Natural killer cell (primary cell): ENCODE measurements at regions not wholly inside any gene's neighbourhood (a gene's known extent, or its start where the extent isn't known, plus 50 kb on each side); places are given as distances from the start of the nearest gene placed in this dataset.
"Not testable (repeated sequence)": the region's sequence is repeated elsewhere in the genome, so short reads cannot be mapped to it uniquely, and the experiment has no call there.

ENCODE experiments used
- ATAC-seq, 3 donors: fragments of 150-1000 bp in 2 of 3; fragments of 200-7000 bp in 1 of 3; cut with Tn5 transposase; 1 replicate in 1 of 3; 2 replicates in 2 of 3; pipeline ENCODE4 v1.10.0; 2021; ENCODE audit warnings: mild to moderate bottlenecking in 2 of 3, moderate library complexity in 2 of 3
- DNase-seq, 2 donors: peaks; one replicate each; pipeline versions ENCODE4 v3.0.0 to v3.0.0-alpha.2; 2013 to 2021; ENCODE audit warnings: mixed read lengths in 1 of 2
- H3K27ac ChIP-seq: one replicate; pipeline ENCODE4 v1.5.1; 2013; ENCODE audit warnings: mild to moderate bottlenecking, low read length
- H3K27me3 ChIP-seq: one replicate; pipeline ENCODE4 v1.6.1; 2013; ENCODE audit warnings: low read length; ENCODE audit not compliant: control insufficient read depth, insufficient read depth
- H3K36me3 ChIP-seq: one replicate; pipeline ENCODE4 v1.6.1; 2013; ENCODE audit warnings: low read length; ENCODE audit not compliant: control insufficient read depth, insufficient read depth
- H3K4me1 ChIP-seq: one replicate; pipeline ENCODE4 v1.6.1; 2013; ENCODE audit warnings: low read length; ENCODE audit not compliant: control insufficient read depth, insufficient read depth
- H3K4me3 ChIP-seq: one replicate; pipeline ENCODE4 v1.5.1; 2013; ENCODE audit warnings: low read length
- H3K9me3 ChIP-seq: one replicate; pipeline ENCODE4 v1.6.1; 2013; ENCODE audit warnings: low read length; ENCODE audit not compliant: control insufficient read depth, insufficient read depth
- H3K27ac Mint-ChIP-seq, 2 donors: one replicate each; pipeline ENCODE4 v1.8.0; 2022; ENCODE audit warnings: mild to moderate bottlenecking in 2 of 2, mixed read lengths in 2 of 2, moderate library complexity in 1 of 2
- H3K27me3 Mint-ChIP-seq, 2 donors: one replicate each; pipeline ENCODE4 v1.8.0; 2022; ENCODE audit warnings: low read depth in 2 of 2, mixed read lengths in 2 of 2
- H3K36me3 Mint-ChIP-seq: one replicate; pipeline ENCODE4 v1.8.0; 2022; ENCODE audit warnings: mixed read lengths
- H3K4me1 Mint-ChIP-seq, 2 donors: one replicate each; pipeline ENCODE4 v1.8.0; 2022; ENCODE audit warnings: mixed read lengths in 2 of 2
- H3K4me3 Mint-ChIP-seq: one replicate; pipeline ENCODE4 v1.8.0; 2022; ENCODE audit warnings: mild to moderate bottlenecking, moderate library complexity, mixed read lengths
- H3K9me3 Mint-ChIP-seq, 2 donors: one replicate each; pipeline ENCODE4 v1.8.0; 2022; ENCODE audit warnings: mixed read lengths in 2 of 2
- WGBS: methylation state at CpG from one replicate; pipeline ENCODE4 v1.1.7; 2013; ENCODE audit warnings: missing lambda C conversion rate; ENCODE audit not compliant: insufficient coverage; 5-methylcytosine and 5-hydroxymethylcytosine counted together
- intact Hi-C: fragments of 100-400 bp; cut with micrococcal nuclease; formaldehyde crosslinking; loops from one replicate; pipeline ENCODE4 v1.14.2; 2022
- TF ChIP-seq, protein P1 (sequence below): fragments of 200-600 bp; IDR thresholded peaks from one replicate; pipeline ENCODE4 v1.8.0; 2022; ENCODE audit warnings: antibody characterized with exemption

DNA sequence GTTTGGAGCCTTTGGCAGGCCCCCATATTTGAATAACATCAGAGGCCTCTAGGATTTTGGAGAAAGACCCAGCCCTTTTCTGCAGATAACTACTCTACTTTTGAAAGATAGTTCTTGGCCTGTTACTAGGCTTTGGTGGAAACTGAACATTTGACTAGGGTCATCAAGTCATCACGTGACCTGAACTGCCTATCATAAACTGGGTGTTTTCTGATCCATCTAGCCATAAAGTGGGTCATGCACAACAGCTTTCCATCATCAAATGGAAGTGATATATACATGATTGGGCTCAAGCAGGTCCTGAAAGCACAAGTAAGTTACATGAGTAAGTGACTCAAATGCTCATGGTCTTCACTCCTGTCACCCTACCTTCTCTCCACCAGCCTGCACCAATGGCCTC lies 552.3 kb upstream of the GRM3 start:
- Mint-ChIP-seq H3K36me3 (no peaks in the 10 kb centered on the region), H3K27ac (no peak overlapping the region), H3K9me3 (peaks cover 13 to 28% of the 10 kb centered on the region in 2 donors), H3K4me1 (no peaks in the 10 kb centered on the region), H3K4me3 (no peak overlapping the region), H3K27me3 (no peaks in the 10 kb centered on the region)
- no peak for DNase-seq
- Histone ChIP-seq H3K4me1 (no peaks in the 10 kb centered on the region), H3K27ac (no peak overlapping the region), H3K36me3 (no peaks in the 10 kb centered on the region), H3K9me3 (peaks cover 7% of the 10 kb centered on the region), H3K4me3 (no peak overlapping the region), H3K27me3 (no peaks in the 10 kb centered on the region)
- TF ChIP-seq, protein P1, sequence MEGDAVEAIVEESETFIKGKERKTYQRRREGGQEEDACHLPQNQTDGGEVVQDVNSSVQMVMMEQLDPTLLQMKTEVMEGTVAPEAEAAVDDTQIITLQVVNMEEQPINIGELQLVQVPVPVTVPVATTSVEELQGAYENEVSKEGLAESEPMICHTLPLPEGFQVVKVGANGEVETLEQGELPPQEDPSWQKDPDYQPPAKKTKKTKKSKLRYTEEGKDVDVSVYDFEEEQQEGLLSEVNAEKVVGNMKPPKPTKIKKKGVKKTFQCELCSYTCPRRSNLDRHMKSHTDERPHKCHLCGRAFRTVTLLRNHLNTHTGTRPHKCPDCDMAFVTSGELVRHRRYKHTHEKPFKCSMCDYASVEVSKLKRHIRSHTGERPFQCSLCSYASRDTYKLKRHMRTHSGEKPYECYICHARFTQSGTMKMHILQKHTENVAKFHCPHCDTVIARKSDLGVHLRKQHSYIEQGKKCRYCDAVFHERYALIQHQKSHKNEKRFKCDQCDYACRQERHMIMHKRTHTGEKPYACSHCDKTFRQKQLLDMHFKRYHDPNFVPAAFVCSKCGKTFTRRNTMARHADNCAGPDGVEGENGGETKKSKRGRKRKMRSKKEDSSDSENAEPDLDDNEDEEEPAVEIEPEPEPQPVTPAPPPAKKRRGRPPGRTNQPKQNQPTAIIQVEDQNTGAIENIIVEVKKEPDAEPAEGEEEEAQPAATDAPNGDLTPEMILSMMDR = no peak
- intact Hi-C loops = no loop called here
- 55% methylated on average over 1 of the region's 1 CpG for WGBS
- no peak for ATAC-seq

DNA sequence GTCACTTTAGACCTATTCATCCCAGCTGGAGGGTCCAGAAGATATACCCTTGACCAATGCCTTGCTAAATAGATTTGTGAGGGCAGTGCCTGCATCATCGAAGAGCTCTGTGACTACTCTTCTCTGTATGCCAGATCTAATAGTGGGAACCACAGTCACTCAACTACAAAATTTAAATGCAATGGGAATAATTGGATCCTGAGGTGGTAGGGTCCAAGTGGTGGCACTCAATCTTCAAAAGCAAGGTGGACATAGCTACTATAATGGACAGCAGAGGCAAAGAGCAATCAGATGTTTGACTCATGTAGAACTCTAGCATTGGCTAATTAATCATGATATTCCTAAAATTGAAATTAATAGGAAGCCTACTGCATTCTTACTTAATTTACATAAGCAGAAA lies 554.3 kb upstream of the GRM3 start:
- no peaks in the 10 kb centered on the region for H3K27me3 ChIP-seq
- H3K36me3 ChIP-seq = no peaks in the 10 kb centered on the region
- H3K4me3 ChIP-seq = no peak overlapping the region
- intact Hi-C loops = no loop called here
- no peaks in the 10 kb centered on the region for H3K4me1 Mint-ChIP-seq
- TF ChIP-seq, protein P1 = no peak
- no peak overlapping the region for H3K27ac Mint-ChIP-seq
- DNase-seq (no peak), ATAC-seq (no peak)
- no peaks in the 10 kb centered on the region for H3K27me3 Mint-ChIP-seq
- H3K9me3 Mint-ChIP-seq = peaks cover 16 to 25% of the 10 kb centered on the region in 2 donors
- peaks cover 7% of the 10 kb centered on the region for H3K9me3 ChIP-seq
- H3K36me3 Mint-ChIP-seq = no peaks in the 10 kb centered on the region
- H3K4me3 Mint-ChIP-seq = no peak overlapping the region
- H3K27ac ChIP-seq = no peak overlapping the region
- WGBS = no CpG with 5 or more reads among the region's 1 CpG
- no peaks in the 10 kb centered on the region for H3K4me1 ChIP-seq

DNA sequence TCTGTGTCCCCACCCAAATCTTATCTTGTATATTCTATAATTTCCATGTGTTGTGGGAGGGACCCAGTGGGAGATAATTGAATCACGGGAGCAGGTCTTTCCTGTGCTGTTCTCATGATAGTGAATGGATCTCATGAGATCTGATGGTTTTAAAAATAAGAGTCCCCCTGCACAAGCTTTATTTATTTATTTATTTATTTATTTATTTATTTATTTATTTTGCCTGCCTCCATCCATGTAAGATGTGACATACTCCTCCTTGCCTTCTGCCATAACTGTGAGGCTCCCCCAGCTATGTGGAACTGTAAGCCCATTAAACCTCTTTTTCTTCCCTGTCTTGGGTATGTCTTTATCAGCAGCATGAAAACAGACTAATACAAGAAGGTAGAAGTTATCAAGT lies 579.1 kb upstream of the GRM3 start:
- peaks cover 26 to 36% of the 10 kb centered on the region in 2 donors for H3K9me3 Mint-ChIP-seq
- ATAC-seq, H3K9me3 ChIP-seq, H3K4me1 ChIP-seq, H3K27me3 Mint-ChIP-seq, H3K4me3 Mint-ChIP-seq, H3K36me3 ChIP-seq, H3K27me3 ChIP-seq, intact Hi-C loops, H3K27ac Mint-ChIP-seq, H3K4me1 Mint-ChIP-seq, H3K4me3 ChIP-seq, H3K27ac ChIP-seq, DNase-seq: not testable (repeated sequence)
- peaks cover 16% of the 10 kb centered on the region for H3K36me3 Mint-ChIP-seq
- WGBS = no CpG with 5 or more reads among the region's 1 CpG

DNA sequence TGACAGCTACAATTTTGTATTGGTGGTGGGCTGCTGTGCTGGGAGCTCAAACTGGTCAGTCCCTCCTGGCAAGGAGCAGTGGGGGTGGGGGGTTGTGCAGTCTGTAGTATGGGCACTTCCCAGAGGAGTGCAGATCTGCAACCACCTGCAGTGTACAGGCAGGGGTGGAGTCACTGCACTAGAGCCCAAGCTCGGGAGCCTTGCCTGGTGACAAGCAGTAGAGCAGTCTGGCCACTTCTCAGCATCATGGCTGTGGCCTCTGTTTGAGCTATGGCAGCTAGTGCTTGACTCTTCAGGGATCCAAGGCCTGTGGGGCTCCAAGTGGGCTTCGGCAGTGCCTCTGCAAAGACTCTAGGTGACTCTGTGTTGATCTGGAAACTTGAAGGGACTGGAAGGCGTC lies 585.1 kb upstream of the GRM3 start:
- Histone ChIP-seq H3K36me3 (no peaks in the 10 kb centered on the region), H3K4me3 (no peak overlapping the region), H3K27me3 (no peaks in the 10 kb centered on the region), H3K4me1 (no peaks in the 10 kb centered on the region), H3K27ac (no peak overlapping the region), H3K9me3 (peaks cover 18% of the 10 kb centered on the region)
- TF ChIP-seq, protein P1 = no peak
- ATAC-seq (no peak), DNase-seq (no peak)
- Mint-ChIP-seq H3K27ac (no peak overlapping the region), H3K4me3 (no peak overlapping the region), H3K9me3 (peaks cover 27 to 58% of the 10 kb centered on the region in 2 donors), H3K36me3 (peaks cover 24% of the 10 kb centered on the region), H3K4me1 (no peaks in the 10 kb centered on the region), H3K27me3 (no peaks in the 10 kb centered on the region)
- intact Hi-C loops = no loop called here
- WGBS = 73% methylated on average over 3 of the region's 3 CpGs
